ENCODE measurements at regions not wholly inside any gene's neighbourhood (a gene's known extent, or its start where the extent isn't known, plus 50 kb on each side); places are given as distances from the start of the nearest gene placed in this dataset.

DNA sequence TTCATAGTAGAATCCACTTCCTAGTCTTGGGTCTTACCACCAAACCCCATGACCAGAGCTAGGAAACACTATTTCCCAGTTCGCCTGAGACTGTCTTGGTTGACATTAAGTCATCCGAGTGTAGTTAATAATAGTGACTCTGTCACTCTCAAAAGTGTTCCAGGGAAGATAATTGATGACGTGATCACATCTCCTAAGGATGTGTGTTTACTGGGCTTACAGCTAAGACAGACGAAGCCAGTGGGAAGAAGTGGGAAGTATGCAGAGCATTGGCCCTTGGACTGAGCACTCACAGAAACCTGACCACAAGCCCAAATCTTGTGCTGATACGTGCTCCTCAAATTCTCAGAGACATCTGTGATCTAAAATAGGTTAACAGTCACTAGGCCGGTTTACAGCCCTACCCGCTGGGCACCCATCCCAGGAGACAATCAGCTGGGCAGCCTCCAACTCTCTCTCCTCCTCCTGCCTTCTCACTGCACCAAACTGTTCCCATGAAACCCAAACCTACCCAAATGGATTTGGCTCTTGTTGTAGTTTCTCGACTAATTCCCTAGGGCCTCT, 316.6 kb downstream of the TLE1 start:
- no peak for TF ChIP-seq CTCF (conservative IDR thresholded peaks at IDR 0.05)
- no peak for TF ChIP-seq EZH2 (IDR thresholded peaks at IDR 0.05; ENCODE audit: low read depth)
